ENCODE measurements at regions not wholly inside any gene's neighbourhood (a gene's known extent, or its start where the extent isn't known, plus 50 kb on each side); places are given as distances from the start of the nearest gene placed in this dataset.
A peak's percentile ranks its signal among the peaks of the same experiment; 100 is the strongest.

- peak; percentile 16 for DNase-seq (ENCODE audit: low spot score)
- FAIRE-seq, result no peak
These were observed 1104.0 kb upstream of the PIK3C3 start for GRCh38 chr18:40851014-40851429.

- DNase-seq (ENCODE audit: low spot score) (no peak), FAIRE-seq (no peak)
These were observed 1105.1 kb upstream of the PIK3C3 start for GRCh38 chr18:40849886-40850285.

GRCh38 chr18:40841467-40841866 lies 1113.6 kb upstream of the PIK3C3 start:
- DNase-seq (ENCODE audit: low spot score) (peak; percentile 16), FAIRE-seq (no peak)

GRCh38 chr18:40841063-40841462 lies 1114.0 kb upstream of the PIK3C3 start:
- DNase-seq (ENCODE audit: low spot score) (peak; percentile 2), FAIRE-seq (no peak)

- DNase-seq (ENCODE audit: low spot score), result no peak
- no peak for FAIRE-seq
These were observed 1122.7 kb upstream of the PIK3C3 start for GRCh38 chr18:40832362-40832761.

GRCh38 chr18:40824291-40824690 lies 1130.7 kb upstream of the PIK3C3 start:
- FAIRE-seq (no peak), DNase-seq (ENCODE audit: low spot score) (no peak)

- DNase-seq (ENCODE audit: low spot score) (no peak), FAIRE-seq (no peak)
These were observed 1133.3 kb upstream of the PIK3C3 start for GRCh38 chr18:40821596-40822243.

GRCh38 chr18:40812981-40813515 lies 1142.0 kb upstream of the PIK3C3 start:
- no peak for FAIRE-seq

GRCh38 chr18:40810372-40810771 lies 1144.7 kb upstream of the PIK3C3 start:
- DNase-seq (ENCODE audit: low spot score) (peak; percentile 5), FAIRE-seq (no peak)

More at GRCh38 chr18:40812981-40813515, 1142.0 kb upstream of the PIK3C3 start:
- DNase-seq (ENCODE audit: low spot score), result no peak

GRCh38 chr18:40789286-40789685 lies 1165.7 kb upstream of the PIK3C3 start:
- DNase-seq (ENCODE audit: low spot score), result no peak
- no peak for FAIRE-seq

- FAIRE-seq (no peak), DNase-seq (ENCODE audit: low spot score) (no peak)
These were observed 1172.4 kb upstream of the PIK3C3 start for GRCh38 chr18:40782453-40783130.

GRCh38 chr18:40769786-40770185 lies 1185.2 kb upstream of the PIK3C3 start:
- FAIRE-seq (no peak), DNase-seq (ENCODE audit: low spot score) (no peak)

- DNase-seq (ENCODE audit: low spot score) (no peak), FAIRE-seq (no peak)
These were observed 1194.8 kb upstream of the PIK3C3 start for GRCh38 chr18:40760251-40760650.

- DNase-seq (ENCODE audit: low spot score) (no peak), FAIRE-seq (no peak)
These were observed 1200.6 kb upstream of the PIK3C3 start for GRCh38 chr18:40754477-40754876.

GRCh38 chr18:40752316-40752715 lies 1202.7 kb upstream of the PIK3C3 start:
- DNase-seq (ENCODE audit: low spot score), result no peak
- no peak for FAIRE-seq

- DNase-seq (ENCODE audit: low spot score) (no peak), FAIRE-seq (no peak)
These were observed 1203.8 kb upstream of the PIK3C3 start for GRCh38 chr18:40751186-40751585.

GRCh38 chr18:40739029-40739428 lies 1216.0 kb upstream of the PIK3C3 start:
- FAIRE-seq, result no peak
- DNase-seq (ENCODE audit: low spot score), result no peak

- FAIRE-seq, result no peak
These were observed 1216.6 kb upstream of the PIK3C3 start for GRCh38 chr18:40738321-40738880.

GRCh38 chr18:40708726-40709125 lies 1246.3 kb upstream of the PIK3C3 start:
- DNase-seq (ENCODE audit: low spot score) (no peak), FAIRE-seq (no peak)

More at GRCh38 chr18:40738321-40738880, 1216.6 kb upstream of the PIK3C3 start:
- no peak for DNase-seq (ENCODE audit: low spot score)

GRCh38 chr18:40707797-40708196 lies 1247.2 kb upstream of the PIK3C3 start:
- DNase-seq (ENCODE audit: low spot score) (no peak), FAIRE-seq (no peak)

- FAIRE-seq, result no peak
- DNase-seq (ENCODE audit: low spot score), result no peak
These were observed 1256.9 kb upstream of the PIK3C3 start for GRCh38 chr18:40698129-40698528.

- DNase-seq (ENCODE audit: low spot score) (no peak), FAIRE-seq (no peak)
These were observed 1259.5 kb upstream of the PIK3C3 start for GRCh38 chr18:40695526-40695925.
